T-cell (primary cell): ENCODE measurements at regions not wholly inside any gene's neighbourhood (a gene's known extent, or its start where the extent isn't known, plus 50 kb on each side); places are given as distances from the start of the nearest gene placed in this dataset.

Experiments used
- ATAC-seq, 4 experiments: fragments of 200-7000 bp in 3 of 4; fragments of 150-1000 bp in 1 of 4; cut with Tn5 transposase; replicated peaks in 1 of 4; 1 replicate in 3 of 4; 2 replicates in 1 of 4; pipeline ENCODE4 v1.10.0; 2021; ENCODE audit warnings: moderate library complexity in 3 of 4, mild to moderate bottlenecking in 2 of 4, moderate number of reproducible peaks in 1 of 4
- CTCF ChIA-PET, 2 donors: fragments of 300-600 bp; sonication (Branson Sonifier 250); formaldehyde crosslinking; loops; one replicate each; lab custom pipeline; 2022; ENCODE audit warnings: antibody characterized with exemption in 2 of 2; lab: Charles Lee
- POLR2A ChIA-PET, 2 donors: fragments of 300-600 bp; sonication (Branson Sonifier 250); formaldehyde crosslinking; loops; one replicate each; lab custom pipeline; 2022; ENCODE audit warnings: antibody characterized with exemption in 2 of 2; lab: Charles Lee
- DNase-seq, 35 experiments: peaks; one replicate each; pipeline versions ENCODE4 v3.0.0 to v3.0.0-alpha.2; 2013 to 2023
- H3K27ac ChIP-seq: one replicate; pipeline ENCODE4 v1.5.1; 2013; ENCODE audit warnings: low read length
- H3K27me3 ChIP-seq, 2 experiments: replicated peaks in 1 of 2; 1 replicate in 1 of 2; 2 replicates in 1 of 2; pipeline versions ENCODE4 v1.6.1 to v1.7.0; 2013; ENCODE audit warnings: low read length in 1 of 2, mixed read lengths in 1 of 2; ENCODE audit not compliant: control insufficient read depth in 2 of 2, insufficient read depth in 2 of 2; ENCODE audit errors: extremely low read depth in 1 of 2
- H3K36me3 ChIP-seq, 2 donors: 1 replicate in 1 of 2; 2 replicates in 1 of 2; pipeline versions ENCODE4 v1.6.1 to v1.7.0; 2013; ENCODE audit warnings: low read length in 1 of 2; ENCODE audit not compliant: control insufficient read depth in 2 of 2, insufficient read depth in 1 of 2; ENCODE audit errors: extremely low read depth in 1 of 2
- H3K4me1 ChIP-seq, 2 experiments: 1 replicate in 1 of 2; 2 replicates in 1 of 2; pipeline versions ENCODE4 v1.6.1 to v1.7.0; 2013; ENCODE audit warnings: low read length in 2 of 2, mixed read lengths in 1 of 2; ENCODE audit not compliant: insufficient read depth in 2 of 2, control insufficient read depth in 1 of 2; ENCODE audit errors: extremely low read depth in 1 of 2
- H3K4me3 ChIP-seq, 2 donors: 1 replicate in 1 of 2; 2 replicates in 1 of 2; pipeline versions ENCODE4 v1.5.1 to v1.7.0; 2013; ENCODE audit warnings: mild to moderate bottlenecking in 2 of 2, low read length in 1 of 2, moderate library complexity in 1 of 2; ENCODE audit not compliant: control insufficient read depth in 1 of 2; ENCODE audit errors: extremely low read depth in 1 of 2
- H3K9me3 ChIP-seq: 2 replicates; pipeline ENCODE4 v1.7.0; 2013
- H3K27ac Mint-ChIP-seq, 2 donors: one replicate each; pipeline ENCODE4 v1.8.0; 2020 to 2021; ENCODE audit warnings: mild to moderate bottlenecking in 2 of 2, mixed read lengths in 2 of 2
- H3K27me3 Mint-ChIP-seq, 2 donors: one replicate each; pipeline ENCODE4 v1.8.0; 2021 to 2022; ENCODE audit warnings: mixed read lengths in 2 of 2
- H3K36me3 Mint-ChIP-seq: one replicate; pipeline ENCODE4 v1.8.0; 2021; ENCODE audit warnings: mixed read lengths
- H3K4me1 Mint-ChIP-seq, 3 donors: one replicate each; pipeline ENCODE4 v1.8.0; 2020 to 2022; ENCODE audit warnings: mixed read lengths in 3 of 3, mild to moderate bottlenecking in 1 of 3
- H3K4me3 Mint-ChIP-seq, 3 donors: one replicate each; pipeline ENCODE4 v1.8.0; 2020 to 2022; ENCODE audit warnings: mild to moderate bottlenecking in 3 of 3, mixed read lengths in 3 of 3, moderate library complexity in 3 of 3
- H3K9me3 Mint-ChIP-seq, 3 donors: one replicate each; pipeline ENCODE4 v1.8.0; 2020 to 2022; ENCODE audit warnings: mixed read lengths in 3 of 3
- WGBS: methylation state at CpG from one replicate; pipeline ENCODE4 v1.1.5; 2013; ENCODE audit warnings: missing lambda C conversion rate; ENCODE audit not compliant: insufficient coverage; 5-methylcytosine and 5-hydroxymethylcytosine counted together

GRCh38 chr17:49911719-49912118 lies 57.3 kb upstream of the DLX4 start:
- DNase-seq = no peak
- no peak overlapping the region for H3K27ac Mint-ChIP-seq
- Histone ChIP-seq H3K4me3 (no peak overlapping the region), H3K36me3 (no peaks in the 10 kb centered on the region), H3K4me1 (peaks cover 0 to 10% of the 10 kb centered on the region in 2 experiments), H3K27me3 (peaks cover 12 to 91% of the 10 kb centered on the region in 2 experiments), H3K9me3 (no peaks in the 10 kb centered on the region), H3K27ac (no peak overlapping the region)
- no peak for ATAC-seq
- CTCF ChIA-PET = no interaction called here
- H3K4me3 Mint-ChIP-seq = no peak overlapping the region
- H3K9me3 Mint-ChIP-seq = no peaks in the 10 kb centered on the region
- peaks cover 0 to 9% (median 9%) of the 10 kb centered on the region in 3 donors for H3K4me1 Mint-ChIP-seq
- H3K27me3 Mint-ChIP-seq = peaks cover 56 to 79% of the 10 kb centered on the region in 2 donors
- POLR2A ChIA-PET = no interaction called here
- no CpG with 5 or more reads among the region's 3 CpGs for WGBS
- H3K36me3 Mint-ChIP-seq = no peaks in the 10 kb centered on the region

- peaks cover 52 to 74% of the 10 kb centered on the region in 2 donors for H3K27me3 Mint-ChIP-seq
- peaks cover 0 to 10% of the 10 kb centered on the region in 2 experiments for H3K4me1 ChIP-seq
- ChIA-PET CTCF (no interaction called here), POLR2A (no interaction called here)
- ATAC-seq (no peak), DNase-seq (no peak)
- no peaks in the 10 kb centered on the region for H3K9me3 Mint-ChIP-seq
- WGBS = 100% methylated on average over 5 of the region's 11 CpGs
- no peak overlapping the region for H3K4me3 ChIP-seq
- H3K4me3 Mint-ChIP-seq = no peak overlapping the region
- no peaks in the 10 kb centered on the region for H3K36me3 ChIP-seq
- H3K27ac Mint-ChIP-seq = no peak overlapping the region
- H3K27me3 ChIP-seq = peaks cover 12 to 83% of the 10 kb centered on the region in 2 experiments
- no peaks in the 10 kb centered on the region for H3K36me3 Mint-ChIP-seq
- no peak overlapping the region for H3K27ac ChIP-seq
- peaks cover 0 to 9% (median 9%) of the 10 kb centered on the region in 3 donors for H3K4me1 Mint-ChIP-seq
- H3K9me3 ChIP-seq = no peaks in the 10 kb centered on the region
These were observed 55.5 kb upstream of the DLX4 start for GRCh38 chr17:49913226-49914095.

GRCh38 chr17:49914096-49914490 lies 54.9 kb upstream of the DLX4 start:
- WGBS = 67% methylated on average over 1 of the region's 4 CpGs
- Mint-ChIP-seq H3K36me3 (no peaks in the 10 kb centered on the region), H3K4me1 (peaks cover 0 to 9% (median 9%) of the 10 kb centered on the region in 3 donors), H3K9me3 (no peaks in the 10 kb centered on the region), H3K27me3 (peaks cover 48 to 67% of the 10 kb centered on the region in 2 donors), H3K27ac (no peak overlapping the region), H3K4me3 (no peak overlapping the region)
- peaks cover 0 to 10% of the 10 kb centered on the region in 2 experiments for H3K4me1 ChIP-seq
- no peak overlapping the region for H3K27ac ChIP-seq
- ATAC-seq (no peak), DNase-seq (no peak)
- H3K9me3 ChIP-seq = no peaks in the 10 kb centered on the region
- no peak overlapping the region for H3K4me3 ChIP-seq
- ChIA-PET CTCF (no interaction called here), POLR2A (no interaction called here)
- H3K36me3 ChIP-seq = no peaks in the 10 kb centered on the region
- peaks cover 8 to 77% of the 10 kb centered on the region in 2 experiments for H3K27me3 ChIP-seq

- Mint-ChIP-seq H3K36me3 (no peaks in the 10 kb centered on the region), H3K4me3 (no peak overlapping the region), H3K9me3 (no peaks in the 10 kb centered on the region), H3K27me3 (peaks cover 42 to 61% of the 10 kb centered on the region in 2 donors), H3K4me1 (peaks cover 0 to 9% (median 9%) of the 10 kb centered on the region in 3 donors), H3K27ac (no peak overlapping the region)
- no peak overlapping the region for H3K27ac ChIP-seq
- ATAC-seq = no peak
- 100% methylated on average over 1 of the region's 4 CpGs for WGBS
- no peaks in the 10 kb centered on the region for H3K9me3 ChIP-seq
- ChIA-PET POLR2A (no interaction called here), CTCF (no interaction called here)
- H3K4me3 ChIP-seq = no peak overlapping the region
- H3K4me1 ChIP-seq = peaks cover 0 to 10% of the 10 kb centered on the region in 2 experiments
- H3K27me3 ChIP-seq = peaks cover 6 to 73% of the 10 kb centered on the region in 2 experiments
- DNase-seq = no peak
- no peaks in the 10 kb centered on the region for H3K36me3 ChIP-seq
These were observed 54.3 kb upstream of the DLX4 start for GRCh38 chr17:49914664-49915063.

GRCh38 chr17:49915260-49915659 lies 53.7 kb upstream of the DLX4 start:
- Mint-ChIP-seq H3K4me3 (no peak overlapping the region), H3K9me3 (no peaks in the 10 kb centered on the region), H3K27me3 (peaks cover 38 to 57% of the 10 kb centered on the region in 2 donors), H3K4me1 (peaks cover 0 to 5% (median 5%) of the 10 kb centered on the region in 3 donors), H3K27ac (no peak overlapping the region), H3K36me3 (no peaks in the 10 kb centered on the region)
- no peaks in the 10 kb centered on the region for H3K9me3 ChIP-seq
- WGBS = 23% methylated on average over 2 of the region's 3 CpGs
- no peak overlapping the region for H3K4me3 ChIP-seq
- H3K4me1 ChIP-seq = peaks cover 0 to 5% of the 10 kb centered on the region in 2 experiments
- ChIA-PET CTCF (no interaction called here), POLR2A (no interaction called here)
- DNase-seq (no peak), ATAC-seq (no peak)
- peaks cover 6 to 74% of the 10 kb centered on the region in 2 experiments for H3K27me3 ChIP-seq
- H3K27ac ChIP-seq = no peak overlapping the region
- no peaks in the 10 kb centered on the region for H3K36me3 ChIP-seq

GRCh38 chr17:49915670-49916069 lies 53.3 kb upstream of the DLX4 start:
- CTCF ChIA-PET = no interaction called here
- WGBS = 39% methylated on average over 8 of the region's 10 CpGs

More at GRCh38 chr17:49915670-49916069, 53.3 kb upstream of the DLX4 start:
- Histone ChIP-seq H3K9me3 (no peaks in the 10 kb centered on the region), H3K4me1 (peaks cover 0 to under 1% of the 10 kb centered on the region in 2 experiments), H3K27me3 (peaks cover 6 to 74% of the 10 kb centered on the region in 2 experiments), H3K4me3 (no peak overlapping the region), H3K36me3 (no peaks in the 10 kb centered on the region), H3K27ac (no peak overlapping the region)
- no peak overlapping the region for H3K27ac Mint-ChIP-seq
- no peaks in the 10 kb centered on the region for H3K9me3 Mint-ChIP-seq
- no peaks in the 10 kb centered on the region for H3K36me3 Mint-ChIP-seq
- peaks cover 0 to 3% (median 2%) of the 10 kb centered on the region in 3 donors for H3K4me1 Mint-ChIP-seq
- no peak for ATAC-seq
- no peak for DNase-seq
- no peak overlapping the region for H3K4me3 Mint-ChIP-seq
- POLR2A ChIA-PET = no interaction called here
- peaks cover 37 to 55% of the 10 kb centered on the region in 2 donors for H3K27me3 Mint-ChIP-seq
